DOHH2 (cell line): ENCODE measurements at regions not wholly inside any gene's neighbourhood (a gene's known extent, or its start where the extent isn't known, plus 50 kb on each side); places are given as distances from the start of the nearest gene placed in this dataset.

ENCODE experiments used
- H3F3A ChIP-seq: fragments of 200-600 bp; sonication (generic), shearing (Covaris generic); 2 replicates; pipeline ENCODE4 v1.6.0; 2016; ENCODE audit warnings: antibody characterized with exemption, mild to moderate bottlenecking; ENCODE audit not compliant: control insufficient read depth, insufficient read depth
- H3K27ac ChIP-seq: fragments of 200-600 bp; sonication (generic); 2 replicates; pipeline ENCODE4 v1.5.1; 2014; ENCODE audit warnings: low read depth, mild to moderate bottlenecking, low read length, moderate library complexity
- H3K27me3 ChIP-seq: fragments of 200-600 bp; sonication (generic); 2 replicates; pipeline ENCODE4 v1.6.1; 2014; ENCODE audit warnings: mild to moderate bottlenecking, low read length, mixed read lengths; ENCODE audit not compliant: control insufficient read depth
- H3K36me3 ChIP-seq: fragments of 200-600 bp; sonication (generic); 2 replicates; pipeline ENCODE4 v1.6.1; 2014; ENCODE audit warnings: mild to moderate bottlenecking, low read length, moderate library complexity, mixed read lengths; ENCODE audit not compliant: control insufficient read depth
- H3K4me1 ChIP-seq: fragments of 200-600 bp; sonication (generic); 2 replicates; pipeline ENCODE4 v1.6.1; 2014; ENCODE audit warnings: mild to moderate bottlenecking, low read length, mixed read lengths; ENCODE audit not compliant: control insufficient read depth
- H3K4me2 ChIP-seq: fragments of 200-600 bp; sonication (generic); 2 replicates; pipeline ENCODE4 v1.6.0; 2014; ENCODE audit warnings: mild to moderate bottlenecking, low read length, moderate library complexity
- H3K4me3 ChIP-seq: fragments of 200-600 bp; sonication (generic); 2 replicates; pipeline ENCODE4 v1.5.1; 2014; ENCODE audit warnings: mild to moderate bottlenecking, low read length, mixed read lengths
- H3K79me2 ChIP-seq: fragments of 200-600 bp; sonication (generic); 2 replicates; pipeline ENCODE4 v1.6.1; 2014; ENCODE audit warnings: mild to moderate bottlenecking, low read length, mixed read lengths; ENCODE audit not compliant: control insufficient read depth
- H3K9me2 ChIP-seq: fragments of 200-600 bp; sonication (generic); replicated peaks from 2 replicates; pipeline ENCODE4 v1.6.1; 2014; ENCODE audit warnings: mild to moderate bottlenecking, low read length, mixed read lengths; ENCODE audit not compliant: control insufficient read depth
- H3K9me3 ChIP-seq: fragments of 200-600 bp; sonication (generic); 2 replicates; pipeline ENCODE4 v1.6.1; 2014; ENCODE audit warnings: antibody characterized with exemption, low read length, mixed read lengths; ENCODE audit not compliant: control insufficient read depth, insufficient read depth
- H4K20me1 ChIP-seq: fragments of 200-600 bp; sonication (generic); 2 replicates; pipeline ENCODE4 v1.6.0; 2014; ENCODE audit warnings: low read depth, mild to moderate bottlenecking, antibody characterized with exemption, low read length, moderate library complexity; ENCODE audit not compliant: control insufficient read depth, insufficient read depth
- EZH2phosphoT487 ChIP-seq: fragments of 200-600 bp; sonication (generic); IDR thresholded peaks from 2 replicates; pipeline ENCODE4 v1.6.1; 2017; ENCODE audit warnings: borderline replicate concordance, mild to moderate bottlenecking, antibody characterized with exemption, low read length, moderate library complexity, mixed read lengths
- TF ChIP-seq, protein P1 (sequence below): fragments of 200-600 bp; sonication (generic); IDR thresholded peaks from one replicate; pipeline ENCODE4 v1.5.1; 2014; ENCODE audit warnings: antibody characterized with exemption, mild to moderate bottlenecking, low read depth, low read length; ENCODE audit not compliant: poor library complexity, severe bottlenecking

- TF ChIP-seq, protein P1, sequence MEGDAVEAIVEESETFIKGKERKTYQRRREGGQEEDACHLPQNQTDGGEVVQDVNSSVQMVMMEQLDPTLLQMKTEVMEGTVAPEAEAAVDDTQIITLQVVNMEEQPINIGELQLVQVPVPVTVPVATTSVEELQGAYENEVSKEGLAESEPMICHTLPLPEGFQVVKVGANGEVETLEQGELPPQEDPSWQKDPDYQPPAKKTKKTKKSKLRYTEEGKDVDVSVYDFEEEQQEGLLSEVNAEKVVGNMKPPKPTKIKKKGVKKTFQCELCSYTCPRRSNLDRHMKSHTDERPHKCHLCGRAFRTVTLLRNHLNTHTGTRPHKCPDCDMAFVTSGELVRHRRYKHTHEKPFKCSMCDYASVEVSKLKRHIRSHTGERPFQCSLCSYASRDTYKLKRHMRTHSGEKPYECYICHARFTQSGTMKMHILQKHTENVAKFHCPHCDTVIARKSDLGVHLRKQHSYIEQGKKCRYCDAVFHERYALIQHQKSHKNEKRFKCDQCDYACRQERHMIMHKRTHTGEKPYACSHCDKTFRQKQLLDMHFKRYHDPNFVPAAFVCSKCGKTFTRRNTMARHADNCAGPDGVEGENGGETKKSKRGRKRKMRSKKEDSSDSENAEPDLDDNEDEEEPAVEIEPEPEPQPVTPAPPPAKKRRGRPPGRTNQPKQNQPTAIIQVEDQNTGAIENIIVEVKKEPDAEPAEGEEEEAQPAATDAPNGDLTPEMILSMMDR = no peak
- TF ChIP-seq EZH2phosphoT487 = no peak
- no peak overlapping the region for H3K27ac ChIP-seq
- no peaks in the 10 kb centered on the region for H3K27me3 ChIP-seq
- H3K4me3 ChIP-seq = no peak overlapping the region
- no peaks in the 10 kb centered on the region for H4K20me1 ChIP-seq
- no peaks in the 10 kb centered on the region for H3K79me2 ChIP-seq
- no peaks in the 10 kb centered on the region for H3K36me3 ChIP-seq
- no peaks in the 10 kb centered on the region for H3F3A ChIP-seq
- H3K9me2 ChIP-seq = no peaks in the 10 kb centered on the region
- no peak overlapping the region for H3K4me2 ChIP-seq
- no peaks in the 10 kb centered on the region for H3K4me1 ChIP-seq
- H3K9me3 ChIP-seq = no peaks in the 10 kb centered on the region
These were observed 510.0 kb downstream of the INSC start for GRCh38 chr11:15624701-15625100.

GRCh38 chr11:15625691-15626090 is 511.0 kb downstream of the INSC start:
- H3K27ac ChIP-seq = no peak overlapping the region
- no peaks in the 10 kb centered on the region for H3K9me3 ChIP-seq
- H4K20me1 ChIP-seq = no peaks in the 10 kb centered on the region
- H3K4me1 ChIP-seq = no peaks in the 10 kb centered on the region
- H3F3A ChIP-seq = no peaks in the 10 kb centered on the region
- H3K4me2 ChIP-seq = no peak overlapping the region
- H3K79me2 ChIP-seq = no peaks in the 10 kb centered on the region
- no peaks in the 10 kb centered on the region for H3K9me2 ChIP-seq
- no peak overlapping the region for H3K4me3 ChIP-seq
- no peak for TF ChIP-seq EZH2phosphoT487
- TF ChIP-seq, protein P1 = no peak
- no peaks in the 10 kb centered on the region for H3K36me3 ChIP-seq
- H3K27me3 ChIP-seq = no peaks in the 10 kb centered on the region

- no peak overlapping the region for H3K4me3 ChIP-seq
- no peaks in the 10 kb centered on the region for H4K20me1 ChIP-seq
- H3K27me3 ChIP-seq = no peaks in the 10 kb centered on the region
- H3F3A ChIP-seq = no peaks in the 10 kb centered on the region
- no peak overlapping the region for H3K27ac ChIP-seq
- no peak for TF ChIP-seq EZH2phosphoT487
- TF ChIP-seq, protein P1 = no peak
- no peaks in the 10 kb centered on the region for H3K36me3 ChIP-seq
- H3K4me1 ChIP-seq = no peaks in the 10 kb centered on the region
- no peaks in the 10 kb centered on the region for H3K9me2 ChIP-seq
- no peaks in the 10 kb centered on the region for H3K79me2 ChIP-seq
- H3K9me3 ChIP-seq = no peaks in the 10 kb centered on the region
- no peak overlapping the region for H3K4me2 ChIP-seq
These were observed 512.8 kb downstream of the INSC start for GRCh38 chr11:15627560-15627959.
